Omental fat pad (tissue), 3 donors: ENCODE measurements at regions not wholly inside any gene's neighbourhood (a gene's known extent, or its start where the extent isn't known, plus 50 kb on each side); places are given as distances from the start of the nearest gene placed in this dataset. TPM values are rescaled to one million over a fixed set of nuclear protein-coding genes. Genes with fewer than 3 reads are reported as not detected.

ENCODE experiments used
- ATAC-seq: fragments of 150-250 bp; one replicate; pipeline ENCODE4 v1.9.1; 2016; ENCODE audit warnings: mild to moderate bottlenecking, moderate library complexity; ENCODE audit not compliant: low FRiP score
- DNase-seq: peaks from one replicate; pipeline ENCODE4 v3.0.0-alpha.2; 2019; ENCODE audit warnings: low spot score
- CTCF ChIP-seq, 3 donors: fragments of 450-650 bp; IDR thresholded peaks; one replicate each; pipeline ENCODE4 v1.5.1; 2016 to 2017; ENCODE audit warnings: antibody characterized with exemption in 3 of 3, mild to moderate bottlenecking in 3 of 3, moderate library complexity in 2 of 3
- small RNA-seq: library from RNA; depleted of rRNA; stranded (forward); fragments of <200 nt; gene quantifications from one replicate; pipeline ENCODE3, GENCODE V24; 2016

GRCh38 chr4:135724421-135724820 is 1522.8 kb upstream of the PABPC4L start:
- DNase-seq = no peak
- no peak for ATAC-seq
- no peak for TF ChIP-seq CTCF (IDR thresholded peaks at IDR 0.05)

- no peak for DNase-seq
- no peak for ATAC-seq
- no peak for TF ChIP-seq CTCF (IDR thresholded peaks at IDR 0.05)
Observed at GRCh38 chr4:135718019-135718418, 1516.4 kb upstream of the PABPC4L start.

GRCh38 chr4:135705343-135705742 is 1503.8 kb upstream of the PABPC4L start:
- ATAC-seq (no peak), DNase-seq (no peak)
- TF ChIP-seq CTCF (IDR thresholded peaks at IDR 0.05) = no peak

GRCh38 chr4:135694066-135694465 is 1492.5 kb upstream of the PABPC4L start:
- DNase-seq (no peak), ATAC-seq (no peak)
- TF ChIP-seq CTCF (IDR thresholded peaks at IDR 0.05) = no peak

- no peak for ATAC-seq
- TF ChIP-seq CTCF (IDR thresholded peaks at IDR 0.05) = no peak
- no peak for DNase-seq
Observed at GRCh38 chr4:135684001-135684400, 1482.4 kb upstream of the PABPC4L start.

GRCh38 chr4:135672202-135672601 is 1470.6 kb upstream of the PABPC4L start:
- no peak for DNase-seq
- no peak for ATAC-seq
- TF ChIP-seq CTCF (IDR thresholded peaks at IDR 0.05) = no peak

GRCh38 chr4:135670548-135670947 is 1469.0 kb upstream of the PABPC4L start:
- TF ChIP-seq CTCF (IDR thresholded peaks at IDR 0.05) = no peak
- DNase-seq (no peak), ATAC-seq (no peak)

Small RNAs in the stretch of these regions (small RNA-seq; reads per million reads assigned to genes)
- not detected for gene RNU1-89P
- not detected for gene SERF1AP1
